Keratinocyte (primary cell): ENCODE measurements at regions not wholly inside any gene's neighbourhood (a gene's known extent, or its start where the extent isn't known, plus 50 kb on each side); places are given as distances from the start of the nearest gene placed in this dataset.

ENCODE experiments used
- DNase-seq: peaks from one replicate; pipeline ENCODE4 v3.0.0-alpha.2; 2011; ENCODE audit warnings: low read depth, missing footprints, low spot score
- FAIRE-seq: peaks from 2 replicates; lab custom pipeline; 2011; peaks lifted over from hg19 to GRCh38; lab: Jason Lieb, UNC
- H2AFZ ChIP-seq: 2 replicates; pipeline ENCODE4 v1.6.0; 2012; ENCODE audit warnings: low read length, control low read depth, inconsistent platforms; ENCODE audit not compliant: control insufficient read depth
- H3K27ac ChIP-seq: 2 replicates; pipeline ENCODE4 v1.5.1; 2011; ENCODE audit warnings: low read length; ENCODE audit not compliant: control insufficient read depth, insufficient read depth
- H3K27me3 ChIP-seq: 3 replicates; pipeline ENCODE4 v1.6.0; 2011; ENCODE audit warnings: low read length; ENCODE audit not compliant: control insufficient read depth, insufficient read depth; ENCODE audit errors: extremely low read depth
- H3K36me3 ChIP-seq, 2 experiments: 2 replicates in 1 of 2; 3 replicates in 1 of 2; pipeline ENCODE4 v1.5.1; 2011; ENCODE audit warnings: low read length in 2 of 2, mild to moderate bottlenecking in 1 of 2; ENCODE audit not compliant: control insufficient read depth in 2 of 2, insufficient read depth in 2 of 2; ENCODE audit errors: extremely low read depth in 1 of 2
- H3K4me1 ChIP-seq: 3 replicates; pipeline ENCODE4 v1.5.1; 2011; ENCODE audit warnings: low read length; ENCODE audit not compliant: control insufficient read depth, insufficient read depth; ENCODE audit errors: extremely low read depth
- H3K4me2 ChIP-seq: 3 replicates; pipeline ENCODE4 v1.6.0; 2011; ENCODE audit warnings: low read depth, low read length; ENCODE audit not compliant: control insufficient read depth, insufficient read depth; ENCODE audit errors: extremely low read depth
- H3K4me3 ChIP-seq, 3 experiments: fragments of 200-600 bp in 1 of 3; sonication (generic) in 1 of 3; 2 replicates in 2 of 3; 3 replicates in 1 of 3; pipeline ENCODE4 v1.5.1; 2011 to 2016; ENCODE audit warnings: low read length in 3 of 3, mild to moderate bottlenecking in 3 of 3, control low read depth in 2 of 3, inconsistent platforms in 1 of 3, low read depth in 1 of 3, mixed read lengths in 1 of 3, mixed run types in 1 of 3, moderate library complexity in 1 of 3; ENCODE audit not compliant: control insufficient read depth in 2 of 3, insufficient read depth in 2 of 3; ENCODE audit errors: extremely low read depth in 1 of 3
- H3K79me2 ChIP-seq: 2 replicates; pipeline ENCODE4 v1.6.0; 2012; ENCODE audit warnings: low read length; ENCODE audit not compliant: control insufficient read depth, insufficient read depth
- H3K9ac ChIP-seq: 3 replicates; pipeline ENCODE4 v1.6.0; 2011; ENCODE audit warnings: low read length; ENCODE audit not compliant: control insufficient read depth, insufficient read depth; ENCODE audit errors: extremely low read depth
- H3K9me1 ChIP-seq: 3 replicates; pipeline ENCODE4 v1.6.0; 2011; ENCODE audit warnings: low read length; ENCODE audit not compliant: control insufficient read depth, insufficient read depth; ENCODE audit errors: extremely low read depth
- H3K9me3 ChIP-seq: 2 replicates; pipeline ENCODE4 v1.5.1; 2012; ENCODE audit warnings: low read depth, low read length; ENCODE audit not compliant: control insufficient read depth
- H4K20me1 ChIP-seq: 3 replicates; pipeline ENCODE4 v1.6.0; 2011; ENCODE audit warnings: low read length; ENCODE audit not compliant: control insufficient read depth, insufficient read depth; ENCODE audit errors: extremely low read depth
- CTCF ChIP-seq, 3 experiments: IDR thresholded peaks in 1 of 3; conservative IDR thresholded peaks in 1 of 3; optimal IDR thresholded peaks in 1 of 3; 2 replicates in 2 of 3; 3 replicates in 1 of 3; pipeline versions ENCODE3 to v1.5.1; 2011; ENCODE audit warnings: low read length in 3 of 3, mild to moderate bottlenecking in 3 of 3, moderate library complexity in 2 of 3, control low read depth in 1 of 3, inconsistent platforms in 1 of 3; ENCODE audit not compliant: insufficient read depth in 2 of 3; ENCODE audit errors: extremely low read depth in 1 of 3
- EZH2 ChIP-seq: IDR thresholded peaks from one replicate; pipeline ENCODE4 v1.6.1; 2012; ENCODE audit warnings: inconsistent platforms, mild to moderate bottlenecking, low read length, moderate library complexity
- dilution Hi-C: fragments of 300-500 bp; cut with MboI; formaldehyde crosslinking; loops from one replicate; pipeline ENCODE4 v1.7.0; 2020; ENCODE audit warnings: low sequenced_read_pairs; ENCODE audit not compliant: extremely low pct_ligation_motif_present

GRCh38 chr14:85959063-85959462, 429.1 kb downstream of the FLRT2 start:
- H3K4me1 ChIP-seq: no peaks in the 10 kb centered on the region
- no peaks in the 10 kb centered on the region for H3K79me2 ChIP-seq
- DNase-seq (no peak), FAIRE-seq (no peak)
- H3K9me1 ChIP-seq: no peaks in the 10 kb centered on the region
- dilution Hi-C loops: no loop called here
- H3K4me2 ChIP-seq: no peak overlapping the region
- no peaks in the 10 kb centered on the region for H3K36me3 ChIP-seq
- no peak overlapping the region for H3K27ac ChIP-seq
- H2AFZ ChIP-seq: no peak overlapping the region
- H3K4me3 ChIP-seq: no peak overlapping the region
- no peak overlapping the region for H3K9ac ChIP-seq
- H3K27me3 ChIP-seq: no peaks in the 10 kb centered on the region
- no peaks in the 10 kb centered on the region for H4K20me1 ChIP-seq
- TF ChIP-seq EZH2: no peak
- no peak for TF ChIP-seq CTCF (optimal IDR thresholded peaks at IDR 0.05 in 1 of 3, IDR thresholded peaks at IDR 0.05 in 1 of 3, conservative IDR thresholded peaks at IDR 0.05 in 1 of 3; ENCODE audit: extremely low read depth in 1 of 3, insufficient read depth in 2 of 3, low read length in 3 of 3)
- H3K9me3 ChIP-seq: no peaks in the 10 kb centered on the region

GRCh38 chr14:85958069-85958468, 428.1 kb downstream of the FLRT2 start:
- H4K20me1 ChIP-seq: no peaks in the 10 kb centered on the region
- H3K4me1 ChIP-seq: no peaks in the 10 kb centered on the region
- no peak overlapping the region for H3K4me2 ChIP-seq
- no peak overlapping the region for H3K9ac ChIP-seq
- no peaks in the 10 kb centered on the region for H3K36me3 ChIP-seq
- no peaks in the 10 kb centered on the region for H3K79me2 ChIP-seq
- FAIRE-seq: no peak
- no peak for TF ChIP-seq CTCF (optimal IDR thresholded peaks at IDR 0.05 in 1 of 3, IDR thresholded peaks at IDR 0.05 in 1 of 3, conservative IDR thresholded peaks at IDR 0.05 in 1 of 3; ENCODE audit: extremely low read depth in 1 of 3, insufficient read depth in 2 of 3, low read length in 3 of 3)
- no peak for TF ChIP-seq EZH2
- no peak for DNase-seq
- dilution Hi-C loops: no loop called here
- no peaks in the 10 kb centered on the region for H3K9me1 ChIP-seq
- no peak overlapping the region for H3K4me3 ChIP-seq
- no peak overlapping the region for H2AFZ ChIP-seq
- H3K9me3 ChIP-seq: no peaks in the 10 kb centered on the region
- no peaks in the 10 kb centered on the region for H3K27me3 ChIP-seq
- no peak overlapping the region for H3K27ac ChIP-seq
